Immature natural killer cell (primary cell): ENCODE measurements at regions not wholly inside any gene's neighbourhood (a gene's known extent, or its start where the extent isn't known, plus 50 kb on each side); places are given as distances from the start of the nearest gene placed in this dataset.
"Not testable (repeated sequence)": the region's sequence is repeated elsewhere in the genome, so short reads cannot be mapped to it uniquely, and the experiment has no call there.

Experiments
- DNase-seq, 3 donors: peaks; one replicate each; pipeline ENCODE4 v3.0.0; 2022; ENCODE audit warnings: mixed read lengths in 1 of 3
- H3K27ac Mint-ChIP-seq, 6 donors: one replicate each; pipeline ENCODE4 v1.8.0; 2020; ENCODE audit warnings: mixed read lengths in 6 of 6, mild to moderate bottlenecking in 5 of 6, inconsistent platforms in 4 of 6, moderate library complexity in 3 of 6
- H3K27me3 Mint-ChIP-seq, 3 donors: one replicate each; pipeline ENCODE4 v1.8.0; 2020 to 2021; ENCODE audit warnings: low read depth in 3 of 3, mild to moderate bottlenecking in 3 of 3, mixed read lengths in 3 of 3, moderate library complexity in 3 of 3, inconsistent platforms in 1 of 3
- H3K36me3 Mint-ChIP-seq, 3 donors: one replicate each; pipeline ENCODE4 v1.8.0; 2020; ENCODE audit warnings: mixed read lengths in 3 of 3, inconsistent platforms in 2 of 3, mild to moderate bottlenecking in 2 of 3
- H3K4me1 Mint-ChIP-seq, 2 donors: one replicate each; pipeline ENCODE4 v1.8.0; 2020; ENCODE audit warnings: inconsistent platforms in 2 of 2, mild to moderate bottlenecking in 2 of 2, mixed read lengths in 2 of 2, moderate library complexity in 1 of 2
- H3K4me3 Mint-ChIP-seq, 5 donors: one replicate each; pipeline ENCODE4 v1.8.0; 2020; ENCODE audit warnings: mild to moderate bottlenecking in 5 of 5, mixed read lengths in 5 of 5, inconsistent platforms in 3 of 5, moderate library complexity in 3 of 5
- H3K9me3 Mint-ChIP-seq, 6 donors: one replicate each; pipeline ENCODE4 v1.8.0; 2020; ENCODE audit warnings: mild to moderate bottlenecking in 6 of 6, mixed read lengths in 6 of 6, inconsistent platforms in 4 of 6, moderate library complexity in 3 of 6

DNA sequence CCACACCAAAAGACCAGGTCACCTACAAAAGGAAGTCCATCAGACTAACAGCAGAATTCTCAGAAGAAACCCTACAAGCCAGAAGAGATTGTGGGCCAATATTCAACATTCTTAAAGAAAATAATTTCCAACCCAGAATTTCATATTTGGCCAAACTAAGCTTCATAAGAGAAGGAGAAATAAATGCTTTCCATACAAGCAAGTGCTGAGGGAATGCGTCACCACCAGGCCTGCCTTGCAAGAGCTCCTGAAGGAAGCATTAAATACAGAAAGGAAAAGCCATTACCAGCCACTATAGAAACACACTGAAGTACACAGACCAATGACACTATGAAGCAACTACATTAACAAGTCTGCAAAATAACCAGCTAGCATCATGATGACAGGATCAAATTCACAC is 209.0 kb downstream of the IPMK start:
- not testable (repeated sequence) for H3K36me3 Mint-ChIP-seq, H3K4me1 Mint-ChIP-seq, H3K27me3 Mint-ChIP-seq, H3K9me3 Mint-ChIP-seq, H3K4me3 Mint-ChIP-seq, H3K27ac Mint-ChIP-seq, DNase-seq

DNA sequence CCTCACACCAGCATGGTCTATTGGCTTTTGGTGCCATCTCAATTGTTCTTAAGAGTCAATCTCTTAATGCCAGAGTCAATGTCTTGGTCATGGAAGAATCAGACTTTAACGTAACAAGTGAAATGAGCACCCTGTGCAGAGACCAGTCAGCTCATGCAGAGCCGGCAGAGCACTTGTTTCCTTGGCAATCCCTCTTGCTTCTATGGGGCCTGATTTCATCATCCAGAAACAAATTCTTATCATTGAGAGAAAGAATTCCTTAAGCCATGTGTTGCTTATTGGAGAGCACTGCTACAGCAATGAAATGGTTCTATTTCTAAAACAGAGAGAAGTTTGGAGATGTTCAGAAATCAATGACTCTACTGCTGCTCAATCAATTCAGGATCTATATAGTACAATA is 212.8 kb downstream of the IPMK start:
- no peak overlapping the region for H3K27ac Mint-ChIP-seq
- no peak overlapping the region for H3K4me3 Mint-ChIP-seq
- H3K27me3 Mint-ChIP-seq = peaks cover 0 to 3% (median 2%) of the 10 kb centered on the region in 3 donors
- no peaks in the 10 kb centered on the region for H3K36me3 Mint-ChIP-seq
- H3K9me3 Mint-ChIP-seq = peaks cover 0 to 4% (median 0%) of the 10 kb centered on the region in 6 donors
- H3K4me1 Mint-ChIP-seq = no peaks in the 10 kb centered on the region
- DNase-seq = no peak

DNA sequence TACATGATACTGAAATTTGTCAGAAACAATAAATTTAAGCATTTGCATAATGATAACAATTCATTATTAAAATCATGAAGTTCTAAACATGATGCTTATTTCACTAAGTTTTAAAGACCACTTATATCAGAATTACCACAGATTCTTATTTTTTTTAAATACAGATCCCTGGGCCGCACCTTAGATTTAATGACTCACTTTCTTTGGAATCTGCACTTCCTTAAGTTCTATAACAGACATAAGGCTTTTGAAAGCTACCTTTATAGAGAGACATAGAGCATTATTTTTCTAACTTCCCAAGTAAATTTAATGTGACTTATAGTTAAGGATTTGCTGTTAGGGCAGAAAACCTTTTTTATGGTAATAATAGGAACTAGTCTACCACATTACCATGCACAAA is 214.9 kb downstream of the IPMK start:
- peaks cover 0 to 3% (median 2%) of the 10 kb centered on the region in 3 donors for H3K27me3 Mint-ChIP-seq
- H3K4me1 Mint-ChIP-seq = no peaks in the 10 kb centered on the region

DNA sequence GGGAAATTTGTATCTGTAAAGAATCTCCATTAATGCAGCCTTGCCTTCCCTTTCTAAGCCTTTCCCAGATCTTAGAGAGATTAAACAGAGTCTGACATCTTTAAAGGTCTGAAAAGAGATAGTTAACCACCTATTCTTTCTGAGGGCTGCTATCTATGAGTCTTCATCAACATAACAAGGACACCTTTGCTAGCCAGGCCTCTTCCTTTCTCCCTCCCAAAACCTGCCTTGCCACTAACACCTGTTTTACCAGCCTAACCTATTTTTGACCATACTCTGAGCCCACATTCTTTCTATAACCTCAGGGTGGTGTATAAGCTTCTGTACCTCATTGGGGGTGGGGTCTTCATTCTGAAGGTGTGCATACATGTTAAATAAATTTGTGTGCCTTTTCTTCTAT is 217.1 kb downstream of the IPMK start:
- Mint-ChIP-seq H3K27ac (no peak overlapping the region), H3K36me3 (no peaks in the 10 kb centered on the region), H3K27me3 (peaks cover 0 to 3% (median 0%) of the 10 kb centered on the region in 3 donors), H3K9me3 (peaks cover 0 to 2% (median 0%) of the 10 kb centered on the region in 6 donors), H3K4me3 (no peak overlapping the region), H3K4me1 (no peaks in the 10 kb centered on the region)
- no peak for DNase-seq

More for the DNA sequence above, 214.9 kb downstream of the IPMK start:
- Mint-ChIP-seq H3K4me3 (no peak overlapping the region), H3K27ac (no peak overlapping the region), H3K9me3 (peaks cover 0 to 5% (median 0%) of the 10 kb centered on the region in 6 donors), H3K36me3 (no peaks in the 10 kb centered on the region)
- DNase-seq = no peak

DNA sequence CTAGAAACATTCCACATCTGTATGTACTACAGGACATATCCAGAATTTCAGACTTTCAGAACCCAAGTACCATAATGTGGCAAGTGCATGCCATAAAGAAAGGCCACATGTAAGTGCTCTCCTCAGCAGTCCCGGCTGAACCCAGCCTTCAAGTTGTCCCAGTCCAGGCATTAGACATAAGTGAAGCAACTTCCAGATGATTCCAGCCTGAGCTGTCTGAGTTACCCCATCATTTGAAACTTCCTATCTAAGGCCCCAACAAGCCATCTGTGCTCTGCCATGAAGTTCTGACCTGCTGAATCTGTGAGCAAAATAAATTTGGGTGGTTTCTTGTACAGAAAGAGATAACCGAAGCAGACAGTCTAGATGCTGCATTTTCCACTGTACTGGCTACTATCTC is 218.8 kb downstream of the IPMK start:
- H3K27me3 Mint-ChIP-seq = peaks cover 0 to 3% (median 0%) of the 10 kb centered on the region in 3 donors
- peaks cover 0 to 7% (median 0%) of the 10 kb centered on the region in 6 donors for H3K9me3 Mint-ChIP-seq
- H3K27ac Mint-ChIP-seq = no peak overlapping the region
- no peaks in the 10 kb centered on the region for H3K4me1 Mint-ChIP-seq
- DNase-seq = no peak
- H3K4me3 Mint-ChIP-seq = no peak overlapping the region
- no peaks in the 10 kb centered on the region for H3K36me3 Mint-ChIP-seq

DNA sequence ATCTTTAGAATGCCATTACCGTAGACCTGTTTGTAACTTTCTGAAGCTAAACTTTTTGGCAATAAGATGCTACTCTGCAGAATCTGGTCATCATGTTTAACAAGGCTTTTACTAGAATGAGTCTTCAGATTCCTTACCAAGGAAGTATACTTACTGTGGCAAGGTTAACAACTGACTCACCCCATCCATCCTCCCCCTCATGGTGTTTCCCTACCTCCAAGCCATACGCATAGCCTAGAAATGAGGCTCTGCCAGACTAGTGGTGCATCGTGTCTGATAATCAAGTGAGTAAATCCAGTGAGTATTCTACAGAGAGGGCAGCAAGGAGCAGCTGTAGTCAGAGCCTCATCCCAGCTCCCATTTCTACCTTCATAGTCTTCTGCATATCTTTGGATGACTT is 223.6 kb downstream of the IPMK start:
- H3K36me3 Mint-ChIP-seq = peaks cover 0 to 5% (median 0%) of the 10 kb centered on the region in 3 donors
- H3K9me3 Mint-ChIP-seq = peaks cover 0 to 11% (median 4%) of the 10 kb centered on the region in 6 donors
- H3K4me1 Mint-ChIP-seq = no peaks in the 10 kb centered on the region
- H3K27me3 Mint-ChIP-seq = peaks cover 0 to 2% (median 0%) of the 10 kb centered on the region in 3 donors
- DNase-seq = no peak
- no peak overlapping the region for H3K4me3 Mint-ChIP-seq
- H3K27ac Mint-ChIP-seq = no peak overlapping the region

DNA sequence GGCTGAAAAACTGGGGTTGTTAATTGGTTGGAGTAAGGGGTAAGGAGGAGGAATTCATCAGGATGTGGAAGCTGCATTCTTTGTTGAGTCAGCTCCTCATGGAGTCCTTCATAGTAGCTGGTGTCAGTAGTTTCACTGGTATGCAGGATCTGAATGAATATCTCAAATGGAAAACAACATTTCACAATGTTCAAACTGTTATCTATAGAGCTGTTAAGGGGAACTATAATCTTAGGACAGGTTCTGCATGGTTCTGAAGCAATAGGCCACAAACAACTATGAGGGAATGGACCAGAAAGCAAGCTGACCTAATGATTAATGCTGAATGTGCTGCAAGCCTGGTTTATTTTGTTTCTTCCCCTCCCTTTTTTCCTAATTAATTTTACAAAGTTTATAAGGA is 225.8 kb downstream of the IPMK start:
- H3K4me1 Mint-ChIP-seq = no peaks in the 10 kb centered on the region
- no peak overlapping the region for H3K27ac Mint-ChIP-seq
- peaks cover 0 to 5% (median 0%) of the 10 kb centered on the region in 3 donors for H3K36me3 Mint-ChIP-seq
- H3K9me3 Mint-ChIP-seq = peaks cover 0 to 11% (median 4%) of the 10 kb centered on the region in 6 donors
- H3K4me3 Mint-ChIP-seq = no peak overlapping the region
- peaks cover 0 to 2% (median 0%) of the 10 kb centered on the region in 3 donors for H3K27me3 Mint-ChIP-seq
- no peak for DNase-seq

DNA sequence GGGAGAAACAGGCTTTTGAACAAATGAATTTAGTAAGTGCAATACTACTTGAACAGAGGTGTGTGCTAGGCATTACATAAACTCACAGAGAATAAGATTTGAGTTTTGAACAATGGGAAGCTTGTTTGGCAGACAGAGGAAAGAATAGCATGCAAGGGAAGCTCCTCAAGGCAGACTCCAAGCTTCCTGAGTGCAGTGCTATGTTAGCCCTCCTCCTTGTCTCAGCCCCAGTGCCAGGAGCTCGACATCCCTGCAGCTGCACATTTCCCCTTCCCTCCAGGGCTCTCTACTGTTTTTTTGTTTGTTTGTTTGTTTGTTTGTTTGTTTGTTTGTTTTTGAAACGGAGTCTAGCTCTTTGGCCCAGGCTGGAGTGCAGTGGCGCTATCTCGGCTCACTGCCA is 237.5 kb downstream of the IPMK start:
- Mint-ChIP-seq H3K4me3 (no peak overlapping the region), H3K27me3 (peaks cover 0 to 2% (median 2%) of the 10 kb centered on the region in 3 donors), H3K36me3 (no peaks in the 10 kb centered on the region), H3K4me1 (no peaks in the 10 kb centered on the region), H3K9me3 (peaks cover 2 to 14% (median 6%) of the 10 kb centered on the region in 6 donors), H3K27ac (no peak overlapping the region)
- DNase-seq = no peak

DNA sequence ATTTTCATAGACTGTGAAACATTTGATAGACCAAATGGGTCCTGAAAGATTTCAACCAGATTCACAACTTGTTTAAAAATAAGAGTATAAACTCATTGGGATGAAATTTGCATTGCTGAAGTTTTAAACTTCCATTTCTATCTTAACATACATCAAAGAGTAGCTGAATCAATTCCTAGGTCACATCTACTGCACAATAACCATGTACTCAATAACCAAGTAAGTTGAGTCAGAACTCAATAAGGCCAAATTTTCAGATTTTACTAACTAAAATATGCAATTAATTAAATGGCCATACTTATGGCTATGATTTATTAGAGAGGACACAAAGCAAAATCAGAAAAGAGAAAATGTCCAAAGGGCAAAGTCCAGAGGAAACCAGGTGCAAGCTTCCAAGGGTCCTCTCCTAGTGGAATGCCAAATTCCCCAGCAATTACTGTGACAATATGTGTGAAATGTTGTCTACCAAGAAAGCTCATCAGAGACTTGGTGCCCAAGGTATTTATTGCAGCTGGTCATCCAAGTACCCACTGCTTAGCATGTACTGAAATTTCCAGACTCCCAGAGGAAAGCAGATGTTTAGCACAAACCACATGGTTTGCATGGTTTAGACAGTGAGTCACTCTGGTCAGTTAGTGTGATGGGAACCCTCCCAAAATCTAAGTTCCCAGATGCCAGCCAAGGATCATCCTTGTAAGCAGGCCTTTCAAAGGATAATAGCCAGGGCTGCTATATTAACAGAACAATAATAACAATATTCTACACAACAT is 238.9 kb downstream of the IPMK start:
- Mint-ChIP-seq H3K27ac (no peak overlapping the region), H3K4me1 (no peaks in the 10 kb centered on the region), H3K4me3 (no peak overlapping the region), H3K36me3 (no peaks in the 10 kb centered on the region), H3K27me3 (peaks cover 0 to 2% (median 0%) of the 10 kb centered on the region in 3 donors), H3K9me3 (peaks cover 0 to 11% (median 6%) of the 10 kb centered on the region in 6 donors)
- no peak for DNase-seq

DNA sequence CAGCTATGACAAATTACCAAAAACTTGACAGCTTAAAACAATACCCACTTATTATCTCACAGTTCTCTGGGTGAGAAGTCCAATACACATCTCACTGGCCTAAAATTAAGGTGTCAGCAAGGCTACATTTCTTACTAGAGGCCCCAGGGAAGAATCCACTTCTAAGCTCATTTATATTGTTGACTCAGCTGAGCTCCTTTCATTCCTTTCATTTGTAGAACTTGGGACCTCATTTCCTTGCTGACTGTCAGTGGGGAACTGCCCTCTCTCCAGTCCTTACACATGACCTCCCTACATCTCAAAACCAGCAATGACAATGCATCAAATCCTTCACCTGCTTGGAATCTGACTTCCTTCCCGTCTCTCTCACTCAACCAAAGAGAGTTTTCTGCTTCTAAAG is 240.3 kb downstream of the IPMK start:
- Mint-ChIP-seq H3K36me3 (no peaks in the 10 kb centered on the region), H3K4me1 (no peaks in the 10 kb centered on the region), H3K4me3 (no peak overlapping the region), H3K27ac (no peak overlapping the region), H3K27me3 (peaks cover 0 to 2% (median 0%) of the 10 kb centered on the region in 3 donors), H3K9me3 (peaks cover 0 to 15% (median 6%) of the 10 kb centered on the region in 6 donors)
- no peak for DNase-seq

DNA sequence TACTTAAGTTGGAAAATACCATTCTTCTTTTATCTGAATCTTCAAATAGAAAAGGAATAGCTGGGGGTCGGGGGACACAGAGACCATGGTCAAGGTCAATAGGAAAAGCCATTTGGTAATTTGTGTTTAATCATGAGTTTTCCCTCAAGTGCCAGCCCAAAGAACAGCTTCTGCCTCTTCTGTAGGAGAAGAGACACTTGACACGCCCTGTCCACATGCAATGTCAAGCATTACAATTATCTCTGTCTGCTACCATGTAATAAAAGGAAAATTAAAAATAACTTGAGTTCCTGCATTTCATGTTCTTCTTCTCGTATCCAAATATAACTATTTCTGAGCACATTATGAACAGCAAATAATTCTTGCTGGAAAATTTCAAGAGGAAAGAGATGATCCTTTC is 241.7 kb downstream of the IPMK start:
- Mint-ChIP-seq H3K27me3 (peaks cover 0 to 2% (median 0%) of the 10 kb centered on the region in 3 donors), H3K36me3 (no peaks in the 10 kb centered on the region), H3K27ac (no peak overlapping the region), H3K4me3 (no peak overlapping the region), H3K9me3 (peaks cover 0 to 22% (median 5%) of the 10 kb centered on the region in 6 donors), H3K4me1 (no peaks in the 10 kb centered on the region)
- DNase-seq = no peak

DNA sequence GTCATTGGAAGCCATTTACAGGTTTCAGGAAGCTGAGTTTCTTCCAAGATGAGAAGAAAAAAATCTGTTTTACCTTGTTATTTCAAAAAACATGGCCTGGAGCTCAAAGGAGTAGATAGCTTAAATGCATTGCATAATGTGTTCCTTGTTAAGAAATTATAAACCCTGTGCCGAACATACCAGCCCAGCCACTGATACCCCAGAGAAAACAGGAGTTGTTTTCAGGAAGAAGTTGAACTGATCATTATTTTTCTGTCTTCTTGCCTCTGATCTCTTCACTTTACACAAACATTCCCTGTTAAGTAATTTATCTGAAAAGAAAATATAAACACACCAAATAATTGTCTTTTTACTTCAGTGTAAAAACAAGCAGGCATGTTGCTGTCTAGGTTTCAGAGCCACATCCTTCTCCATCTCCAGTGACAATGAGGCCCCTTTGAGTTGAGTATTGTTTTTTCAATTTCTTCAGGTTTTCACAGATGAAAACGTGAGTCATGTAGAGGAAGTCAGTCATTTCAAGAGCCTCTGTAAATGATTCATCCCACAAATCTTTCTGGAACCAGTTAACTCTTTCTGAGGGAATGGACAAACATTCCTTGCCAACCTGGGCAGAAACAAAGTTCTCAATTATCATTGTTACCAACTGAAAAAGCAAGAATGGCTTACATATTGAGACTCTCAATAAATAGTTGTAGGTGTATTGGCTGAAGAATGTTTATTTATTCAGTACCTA is 244.2 kb downstream of the IPMK start:
- no peaks in the 10 kb centered on the region for H3K27me3 Mint-ChIP-seq
- H3K4me3 Mint-ChIP-seq = no peak overlapping the region
- H3K9me3 Mint-ChIP-seq = peaks cover 1 to 44% (median 5%) of the 10 kb centered on the region in 6 donors
- H3K4me1 Mint-ChIP-seq = no peaks in the 10 kb centered on the region
- no peaks in the 10 kb centered on the region for H3K36me3 Mint-ChIP-seq
- no peak for DNase-seq
- no peak overlapping the region for H3K27ac Mint-ChIP-seq

DNA sequence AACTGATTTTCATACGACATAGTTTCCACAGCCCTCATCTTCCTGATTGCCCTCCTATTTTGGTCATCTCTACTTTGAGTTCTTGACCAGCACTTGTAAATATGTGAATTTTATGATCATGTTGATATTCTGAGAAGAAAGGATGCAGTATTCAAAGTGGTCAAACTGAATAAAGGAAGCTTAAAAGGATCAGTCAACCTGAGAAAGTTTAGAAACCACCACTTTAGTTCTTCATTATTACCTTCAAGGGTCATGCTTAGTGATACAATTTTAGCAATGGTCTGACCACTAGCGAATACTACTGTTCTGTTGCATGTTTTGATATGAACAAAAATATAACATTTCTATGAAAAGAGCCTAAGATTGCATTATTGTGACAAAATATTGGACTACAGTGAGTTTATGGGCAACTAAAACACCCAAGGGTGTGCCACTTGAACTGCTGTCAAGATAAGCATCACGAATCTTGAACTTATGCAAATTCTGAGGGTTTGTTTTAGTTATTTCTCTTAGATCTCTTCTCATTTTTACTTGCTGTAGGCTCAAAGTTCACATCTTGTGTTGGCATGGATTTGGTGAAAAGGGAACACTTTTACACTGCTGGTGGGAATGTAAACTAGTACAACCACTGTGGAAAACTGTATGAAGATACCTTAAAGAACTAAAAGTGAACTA is 247.7 kb downstream of the IPMK start:
- Mint-ChIP-seq H3K4me3 (no peak overlapping the region), H3K4me1 (no peaks in the 10 kb centered on the region), H3K9me3 (peaks cover 0 to 37% (median 2%) of the 10 kb centered on the region in 6 donors), H3K27ac (no peak overlapping the region), H3K36me3 (no peaks in the 10 kb centered on the region), H3K27me3 (no peaks in the 10 kb centered on the region)
- no peak for DNase-seq
